ENCODE measurements at regions not wholly inside any gene's neighbourhood (a gene's known extent, or its start where the extent isn't known, plus 50 kb on each side); places are given as distances from the start of the nearest gene placed in this dataset.

GRCh38 chr5:60014331-60014730, 120.8 kb upstream of the PDE4D start:
- TF ChIP-seq CTCF (conservative IDR thresholded peaks at IDR 0.05; ENCODE audit: low read depth, low read length), result no peak
- no peak for TF ChIP-seq EZH2 (IDR thresholded peaks at IDR 0.05; ENCODE audit: low read length, unreplicated experiment)
- no peak for TF ChIP-seq EZH2phosphoT487 (IDR thresholded peaks at IDR 0.05; ENCODE audit: borderline replicate concordance, low read length)
